Stomach (tissue), 4 donors: ENCODE measurements at regions not wholly inside any gene's neighbourhood (a gene's known extent, or its start where the extent isn't known, plus 50 kb on each side); places are given as distances from the start of the nearest gene placed in this dataset.

ENCODE experiments used
- CTCF ChIP-seq, 7 experiments: fragments of 450-650 bp in 4 of 7; fragments of 200-600 bp in 3 of 7; sonication (generic) in 3 of 7; IDR thresholded peaks; one replicate each; pipeline ENCODE4 v1.5.1; 2016 to 2019; ENCODE audit warnings: antibody characterized with exemption in 7 of 7, control low read depth in 2 of 7, mild to moderate bottlenecking in 1 of 7
- EP300 ChIP-seq: sonication (generic); formaldehyde crosslinking; IDR thresholded peaks from one replicate; pipeline ENCODE4 v1.6.1; 2017; ENCODE audit warnings: antibody characterized with exemption
- POLR2AphosphoS5 ChIP-seq, 3 donors: sonication (generic); formaldehyde crosslinking; IDR thresholded peaks; one replicate each; pipeline ENCODE4 v1.6.1; 2016; ENCODE audit warnings: antibody characterized with exemption in 3 of 3

GRCh38 chr15:68501259-68501591, 69.3 kb upstream of the ITGA11 start:
- TF ChIP-seq EP300 (no peak), POLR2AphosphoS5 (IDR thresholded peaks at IDR 0.05) (no peak), CTCF (IDR thresholded peaks at IDR 0.05) (no peak)
